Ishikawa (cell line): ENCODE measurements at regions not wholly inside any gene's neighbourhood (a gene's known extent, or its start where the extent isn't known, plus 50 kb on each side); places are given as distances from the start of the nearest gene placed in this dataset.

Experiments used
- CEBPB ChIP-seq: IDR thresholded peaks from 2 replicates; pipeline ENCODE4 v1.6.1; 2012
- CREB1 ChIP-seq: IDR thresholded peaks from 2 replicates; pipeline ENCODE4 v1.6.1; 2012; ENCODE audit warnings: low read depth
- EGR1 ChIP-seq: IDR thresholded peaks from 2 replicates; pipeline ENCODE4 v1.6.1; 2012
- EP300 ChIP-seq: IDR thresholded peaks from 2 replicates; pipeline ENCODE4 v1.6.1; 2012; ENCODE audit warnings: borderline replicate concordance
- FOXM1 ChIP-seq: IDR thresholded peaks from 2 replicates; pipeline ENCODE4 v1.6.1; 2012; ENCODE audit warnings: low read depth, borderline replicate concordance
- MAX ChIP-seq: IDR thresholded peaks from 2 replicates; pipeline ENCODE4 v1.6.1; 2012
- NFIC ChIP-seq: IDR thresholded peaks from 2 replicates; pipeline ENCODE4 v1.6.1; 2012
- RAD21 ChIP-seq: IDR thresholded peaks from 2 replicates; pipeline ENCODE4 v1.6.1; 2012; ENCODE audit warnings: low read depth
- REST ChIP-seq: IDR thresholded peaks from 2 replicates; pipeline ENCODE4 v1.6.1; 2012; ENCODE audit warnings: low read depth, mild to moderate bottlenecking
- TAF1 ChIP-seq: IDR thresholded peaks from 2 replicates; pipeline ENCODE4 v1.6.1; 2012; ENCODE audit warnings: low read depth, mild to moderate bottlenecking
- TCF12 ChIP-seq: IDR thresholded peaks from 2 replicates; pipeline ENCODE4 v1.6.1; 2012; ENCODE audit warnings: low read depth
- TEAD4 ChIP-seq: IDR thresholded peaks from 2 replicates; pipeline ENCODE4 v1.6.1; 2012
- USF1 ChIP-seq: IDR thresholded peaks from 2 replicates; pipeline ENCODE4 v1.6.1; 2012
- YY1 ChIP-seq: IDR thresholded peaks from 2 replicates; pipeline ENCODE4 v1.6.1; 2012; ENCODE audit warnings: low read depth
- ZBTB7A ChIP-seq: IDR thresholded peaks from 2 replicates; pipeline ENCODE4 v1.6.1; 2012; ENCODE audit warnings: low read depth

GRCh38 chr4:155073852-155074251, 134.6 kb upstream of the NPY2R start:
- TF ChIP-seq TEAD4, result no peak
- TF ChIP-seq FOXM1, result no peak
- TF ChIP-seq TCF12, result no peak
- TF ChIP-seq CEBPB, result no peak
- TF ChIP-seq USF1, result no peak
- TF ChIP-seq RAD21, result no peak
- TF ChIP-seq MAX, result no peak
- TF ChIP-seq TAF1, result no peak

GRCh38 chr4:155076256-155076785, 132.1 kb upstream of the NPY2R start:
- no peak for TF ChIP-seq EGR1

GRCh38 chr4:155077452-155078229, 130.8 kb upstream of the NPY2R start:
- TF ChIP-seq ZBTB7A (no peak), EGR1 (no peak), CEBPB (no peak), TEAD4 (no peak), FOXM1 (no peak), RAD21 (no peak), USF1 (no peak), CREB1 (no peak), EP300 (no peak), MAX (no peak), YY1 (no peak), NFIC (no peak), REST (no peak), TCF12 (no peak), TAF1 (no peak)

GRCh38 chr4:155079871-155080270, 128.6 kb upstream of the NPY2R start:
- TF ChIP-seq FOXM1 (no peak), MAX (no peak), YY1 (no peak), RAD21 (no peak), TCF12 (no peak), TEAD4 (no peak), ZBTB7A (no peak), REST (no peak), USF1 (no peak), CEBPB (no peak), EGR1 (no peak), EP300 (no peak), TAF1 (no peak), NFIC (no peak), CREB1 (no peak)

GRCh38 chr4:155081222-155081621, 127.2 kb upstream of the NPY2R start:
- TF ChIP-seq EGR1, result no peak
- TF ChIP-seq TCF12, result no peak
- TF ChIP-seq RAD21, result no peak
- no peak for TF ChIP-seq FOXM1
